IPS-18a (cell line): ENCODE measurements at regions not wholly inside any gene's neighbourhood (a gene's known extent, or its start where the extent isn't known, plus 50 kb on each side); places are given as distances from the start of the nearest gene placed in this dataset.

Experiments
- H3K27ac ChIP-seq: one replicate; pipeline ENCODE4 v1.5.1; 2013; ENCODE audit warnings: low read length
- H3K27me3 ChIP-seq: one replicate; pipeline ENCODE4 v1.6.1; 2013; ENCODE audit warnings: mild to moderate bottlenecking, low read length; ENCODE audit not compliant: control insufficient read depth, insufficient read depth
- H3K36me3 ChIP-seq: one replicate; pipeline ENCODE4 v1.6.1; 2013; ENCODE audit warnings: low read depth, low read length; ENCODE audit not compliant: control insufficient read depth
- H3K4me1 ChIP-seq: one replicate; pipeline ENCODE4 v1.6.1; 2013; ENCODE audit warnings: low read depth, low read length; ENCODE audit not compliant: control insufficient read depth
- H3K4me3 ChIP-seq: one replicate; pipeline ENCODE4 v1.5.1; 2013; ENCODE audit warnings: low read length
- H3K9ac ChIP-seq: one replicate; pipeline ENCODE4 v1.6.1; 2013; ENCODE audit warnings: mild to moderate bottlenecking, low read length, moderate library complexity
- H3K9me3 ChIP-seq: one replicate; pipeline ENCODE4 v1.6.1; 2013; ENCODE audit warnings: low read depth, low read length; ENCODE audit not compliant: control insufficient read depth

- Histone ChIP-seq H3K27me3 (no peaks in the 10 kb centered on the region), H3K9me3 (no peaks in the 10 kb centered on the region), H3K27ac (no peak overlapping the region), H3K4me3 (no peak overlapping the region), H3K9ac (no peak overlapping the region), H3K36me3 (no peaks in the 10 kb centered on the region), H3K4me1 (no peaks in the 10 kb centered on the region)
These were observed 134.9 kb upstream of the MPDZ start for GRCh38 chr9:13414349-13414748.

- Histone ChIP-seq H3K27me3 (no peaks in the 10 kb centered on the region), H3K4me3 (no peak overlapping the region), H3K9me3 (no peaks in the 10 kb centered on the region), H3K4me1 (no peaks in the 10 kb centered on the region), H3K27ac (no peak overlapping the region), H3K9ac (no peak overlapping the region), H3K36me3 (no peaks in the 10 kb centered on the region)
These were observed 132.8 kb upstream of the MPDZ start for GRCh38 chr9:13412331-13412730.

DNA sequence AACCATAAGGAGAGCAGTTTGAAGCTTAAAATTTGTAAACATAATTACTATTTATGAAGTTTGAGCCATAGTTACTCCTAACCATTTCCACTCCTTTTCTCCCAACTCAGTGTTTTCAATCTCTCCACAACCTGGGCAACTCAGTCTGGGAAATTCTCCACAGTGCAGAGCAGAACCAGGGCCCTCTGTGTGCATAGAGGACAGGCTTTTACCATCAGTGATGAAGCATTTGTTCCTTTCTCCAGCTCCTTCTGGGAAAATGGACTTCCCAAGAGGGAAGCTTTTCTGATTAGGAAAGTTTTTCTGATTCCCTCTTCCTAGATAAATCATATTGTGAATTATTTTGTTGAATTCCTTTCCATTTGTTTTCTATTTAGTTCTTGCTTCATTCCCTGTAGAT, 132.3 kb upstream of the MPDZ start:
- no peak overlapping the region for H3K27ac ChIP-seq
- H3K9me3 ChIP-seq: no peaks in the 10 kb centered on the region
- no peaks in the 10 kb centered on the region for H3K36me3 ChIP-seq
- no peaks in the 10 kb centered on the region for H3K4me1 ChIP-seq
- no peaks in the 10 kb centered on the region for H3K27me3 ChIP-seq
- H3K4me3 ChIP-seq: no peak overlapping the region
- no peak overlapping the region for H3K9ac ChIP-seq

- Histone ChIP-seq H3K36me3 (no peaks in the 10 kb centered on the region), H3K4me1 (no peaks in the 10 kb centered on the region), H3K9ac (no peak overlapping the region), H3K27me3 (no peaks in the 10 kb centered on the region), H3K4me3 (no peak overlapping the region), H3K9me3 (no peaks in the 10 kb centered on the region), H3K27ac (no peak overlapping the region)
These were observed 131.1 kb upstream of the MPDZ start for GRCh38 chr9:13410566-13411031.

DNA sequence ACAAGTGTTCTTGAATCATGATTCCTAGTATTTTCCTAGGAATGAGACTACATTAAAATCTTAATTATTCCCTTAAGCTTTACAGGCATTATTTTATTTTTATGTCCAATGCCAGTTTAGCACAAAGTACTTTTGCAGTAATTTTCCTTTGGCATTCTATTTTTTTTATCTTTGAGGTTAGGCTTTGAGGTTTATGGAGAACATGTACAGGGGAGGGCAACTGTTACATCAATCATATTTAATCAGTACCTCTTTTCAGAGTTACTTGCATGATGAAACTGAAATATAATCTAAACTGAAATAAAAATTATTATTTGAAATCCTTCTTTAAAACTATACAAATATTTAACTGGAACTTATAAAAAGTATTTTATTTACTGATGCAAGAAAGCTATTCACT, 118.2 kb upstream of the MPDZ start:
- Histone ChIP-seq H3K27me3 (no peaks in the 10 kb centered on the region), H3K4me3 (no peak overlapping the region), H3K27ac (no peak overlapping the region), H3K4me1 (no peaks in the 10 kb centered on the region), H3K36me3 (no peaks in the 10 kb centered on the region), H3K9me3 (no peaks in the 10 kb centered on the region), H3K9ac (no peak overlapping the region)

DNA sequence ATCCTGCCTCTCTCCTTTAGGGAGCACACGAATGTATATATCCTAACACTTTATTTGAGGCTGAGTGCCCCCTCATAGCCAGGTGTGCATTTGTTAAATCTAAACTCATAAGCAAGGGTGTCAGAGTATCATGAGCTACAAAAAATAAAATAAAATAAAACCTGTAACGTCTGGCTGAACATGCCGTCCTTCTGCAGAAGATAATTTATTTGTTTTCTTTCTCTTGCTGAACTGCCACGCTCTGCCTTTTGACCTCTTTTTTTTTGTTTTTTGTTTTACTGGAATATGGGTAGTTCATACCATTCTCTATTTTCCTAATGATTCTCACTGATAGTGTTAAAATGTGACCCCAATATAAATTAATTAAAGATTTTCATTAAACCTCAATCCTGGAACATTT, 117.7 kb upstream of the MPDZ start:
- H3K36me3 ChIP-seq: no peaks in the 10 kb centered on the region
- no peaks in the 10 kb centered on the region for H3K27me3 ChIP-seq
- no peak overlapping the region for H3K9ac ChIP-seq
- no peaks in the 10 kb centered on the region for H3K4me1 ChIP-seq
- H3K27ac ChIP-seq: no peak overlapping the region
- no peak overlapping the region for H3K4me3 ChIP-seq
- H3K9me3 ChIP-seq: no peaks in the 10 kb centered on the region

DNA sequence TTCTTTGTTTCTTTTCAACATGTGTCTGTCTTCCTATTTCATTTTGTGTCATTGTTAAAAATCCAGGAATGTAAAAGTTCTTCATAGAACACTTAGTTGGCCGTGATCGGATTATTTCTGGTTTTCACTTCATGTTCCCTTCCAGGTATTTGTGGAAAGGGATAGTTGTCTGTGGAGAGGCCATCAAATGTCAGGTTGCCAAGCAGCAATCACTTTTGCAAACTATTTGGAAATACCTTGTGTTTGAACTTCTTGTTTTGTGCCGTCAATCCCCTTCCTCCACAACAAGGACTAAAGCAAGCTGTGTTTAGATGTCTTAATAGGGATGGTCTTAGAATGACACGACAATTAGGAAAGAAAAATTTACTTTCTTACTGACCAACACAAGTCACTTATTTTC, 116.9 kb upstream of the MPDZ start:
- Histone ChIP-seq H3K4me1 (no peaks in the 10 kb centered on the region), H3K9me3 (no peaks in the 10 kb centered on the region), H3K27ac (no peak overlapping the region), H3K9ac (no peak overlapping the region), H3K36me3 (no peaks in the 10 kb centered on the region), H3K27me3 (no peaks in the 10 kb centered on the region), H3K4me3 (no peak overlapping the region)

DNA sequence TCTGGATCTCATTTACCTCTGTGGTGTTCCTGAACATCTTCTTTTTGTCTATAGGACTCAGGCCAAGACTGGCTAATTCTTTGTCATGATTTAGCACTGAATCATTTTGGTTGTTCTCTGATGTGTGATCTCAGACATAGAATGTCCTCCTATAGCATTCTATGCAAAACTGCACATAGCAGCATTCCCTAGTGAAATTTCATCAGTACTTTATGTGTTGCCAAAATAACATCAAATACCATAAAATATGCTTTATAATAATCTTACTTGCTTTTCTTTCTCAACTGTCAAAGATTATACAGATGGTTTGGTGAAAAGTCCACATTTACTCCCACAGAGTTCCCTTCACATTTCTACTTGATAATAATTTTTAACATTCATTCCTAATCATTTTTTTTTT, 115.7 kb upstream of the MPDZ start:
- no peaks in the 10 kb centered on the region for H3K9me3 ChIP-seq
- no peak overlapping the region for H3K9ac ChIP-seq
- H3K27ac ChIP-seq: no peak overlapping the region
- no peak overlapping the region for H3K4me3 ChIP-seq
- no peaks in the 10 kb centered on the region for H3K36me3 ChIP-seq
- no peaks in the 10 kb centered on the region for H3K4me1 ChIP-seq
- H3K27me3 ChIP-seq: no peaks in the 10 kb centered on the region

DNA sequence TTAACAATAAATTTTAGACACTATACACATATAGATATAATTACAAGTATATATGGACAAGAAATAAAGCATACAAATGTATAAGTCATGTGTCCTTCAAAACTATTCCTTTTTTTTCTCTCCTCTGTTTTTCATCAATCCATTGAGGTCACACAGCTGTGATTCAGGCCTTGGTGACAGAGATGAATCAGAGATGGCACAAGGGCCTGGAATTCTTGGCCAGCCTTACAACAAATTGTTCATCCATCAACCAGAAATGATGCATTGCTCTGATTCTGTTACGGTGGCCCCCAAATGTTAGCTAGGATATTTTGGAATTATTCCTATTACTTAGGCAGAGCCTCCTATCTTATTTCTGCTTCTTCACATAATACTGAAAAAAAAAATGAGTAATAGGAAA, 108.7 kb upstream of the MPDZ start:
- Histone ChIP-seq H3K4me3 (no peak overlapping the region), H3K9ac (no peak overlapping the region)

DNA sequence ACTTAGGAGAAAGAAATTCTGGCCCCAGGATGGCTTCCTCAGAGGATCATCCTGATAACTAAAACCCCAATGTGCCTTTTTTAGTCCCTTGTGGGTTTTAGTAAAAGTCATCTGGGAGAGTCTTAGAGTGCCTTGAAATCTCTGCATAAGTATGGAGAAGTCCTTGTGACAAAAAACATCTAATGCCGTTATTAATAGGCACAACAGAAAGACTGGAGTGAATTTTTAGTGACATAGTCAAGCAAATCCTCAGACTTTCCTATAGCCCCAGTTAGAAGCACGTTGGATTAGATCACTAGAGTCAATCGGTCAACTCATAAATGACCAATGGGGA, 108.2 kb upstream of the MPDZ start:
- Histone ChIP-seq H3K9ac (no peak overlapping the region), H3K9me3 (no peaks in the 10 kb centered on the region), H3K36me3 (no peaks in the 10 kb centered on the region), H3K27ac (no peak overlapping the region), H3K4me1 (no peaks in the 10 kb centered on the region), H3K4me3 (no peak overlapping the region), H3K27me3 (no peaks in the 10 kb centered on the region)

More for the DNA sequence above, 108.7 kb upstream of the MPDZ start:
- H3K27ac ChIP-seq: no peak overlapping the region
- no peaks in the 10 kb centered on the region for H3K4me1 ChIP-seq
- H3K27me3 ChIP-seq: no peaks in the 10 kb centered on the region
- no peaks in the 10 kb centered on the region for H3K9me3 ChIP-seq
- H3K36me3 ChIP-seq: no peaks in the 10 kb centered on the region

GRCh38 chr9:13386935-13387733, 107.6 kb upstream of the MPDZ start:
- no peak overlapping the region for H3K9ac ChIP-seq
- H3K4me3 ChIP-seq: no peak overlapping the region
- no peaks in the 10 kb centered on the region for H3K9me3 ChIP-seq
- no peaks in the 10 kb centered on the region for H3K27me3 ChIP-seq
- H3K36me3 ChIP-seq: no peaks in the 10 kb centered on the region
- no peak overlapping the region for H3K27ac ChIP-seq
- no peaks in the 10 kb centered on the region for H3K4me1 ChIP-seq

GRCh38 chr9:13386316-13386715, 106.8 kb upstream of the MPDZ start:
- Histone ChIP-seq H3K27ac (no peak overlapping the region), H3K4me1 (no peaks in the 10 kb centered on the region), H3K4me3 (no peak overlapping the region), H3K9me3 (no peaks in the 10 kb centered on the region), H3K9ac (no peak overlapping the region), H3K36me3 (no peaks in the 10 kb centered on the region), H3K27me3 (no peaks in the 10 kb centered on the region)
